ENCODE measurements at regions not wholly inside any gene's neighbourhood (a gene's known extent, or its start where the extent isn't known, plus 50 kb on each side); places are given as distances from the start of the nearest gene placed in this dataset.

- TF ChIP-seq CTCF (IDR thresholded peaks at IDR 0.05) (no peak), EP300 (IDR thresholded peaks at IDR 0.05) (no peak), POLR2AphosphoS5 (IDR thresholded peaks at IDR 0.05) (no peak), POLR2A (IDR thresholded peaks at IDR 0.05) (no peak)
Measured at GRCh38 chrY:8726616-8727015, 610.6 kb upstream of the TSPY4 start.

Measured in sigmoid colon (tissue), 4 donors.